ENCODE measurements at regions not wholly inside any gene's neighbourhood (a gene's known extent, or its start where the extent isn't known, plus 50 kb on each side); places are given as distances from the start of the nearest gene placed in this dataset.
A peak's percentile ranks its signal among the peaks of the same experiment; 100 is the strongest.
"Not testable (repeated sequence)": the region's sequence is repeated elsewhere in the genome, so short reads cannot be mapped to it uniquely, and the experiment has no call there.

- not testable (repeated sequence) for H3K4me1 ChIP-seq (ENCODE audit: control insufficient read depth, insufficient read depth, low read length); H3K36me3 ChIP-seq (ENCODE audit: control insufficient read depth, insufficient read depth, low read length); H3K9me3 ChIP-seq (ENCODE audit: control insufficient read depth, low read depth, low read length); H3K27me3 ChIP-seq (ENCODE audit: control insufficient read depth, insufficient read depth, low read length); DNase-seq; H3K27ac ChIP-seq (ENCODE audit: low read length); H3K4me3 ChIP-seq (ENCODE audit: low read length)
- WGBS (ENCODE audit: insufficient coverage, low lambda C conversion rate), result 100% methylated on average over 1 of the region's 2 CpGs
Measured at GRCh38 chr13:73520135-73520534, 461.3 kb downstream of the KLF5 start.

GRCh38 chr13:73519396-73520116 lies 460.8 kb downstream of the KLF5 start:
- Histone ChIP-seq H3K4me1 (ENCODE audit: control insufficient read depth, insufficient read depth, low read length) (peaks cover 6% of the 10 kb centered on the region), H3K4me3 (ENCODE audit: low read length) (no peak overlapping the region), H3K27ac (ENCODE audit: low read length) (no peak overlapping the region), H3K9me3 (ENCODE audit: control insufficient read depth, low read depth, low read length) (no peaks in the 10 kb centered on the region), H3K36me3 (ENCODE audit: control insufficient read depth, insufficient read depth, low read length) (no peaks in the 10 kb centered on the region), H3K27me3 (ENCODE audit: control insufficient read depth, insufficient read depth, low read length) (no peaks in the 10 kb centered on the region)
- 96% methylated on average over 3 of the region's 6 CpGs for WGBS (ENCODE audit: insufficient coverage, low lambda C conversion rate)
- no peak for DNase-seq

GRCh38 chr13:73517766-73518165 lies 459.0 kb downstream of the KLF5 start:
- WGBS (ENCODE audit: insufficient coverage, low lambda C conversion rate), result no CpG with 5 or more reads among the region's 1 CpG
- no peaks in the 10 kb centered on the region for H3K9me3 ChIP-seq (ENCODE audit: control insufficient read depth, low read depth, low read length)
- no peak for DNase-seq

GRCh38 chr13:73516731-73517130 lies 457.9 kb downstream of the KLF5 start:
- H3K27me3 ChIP-seq (ENCODE audit: control insufficient read depth, insufficient read depth, low read length), result no peaks in the 10 kb centered on the region
- DNase-seq, result no peak
- H3K4me1 ChIP-seq (ENCODE audit: control insufficient read depth, insufficient read depth, low read length), result peaks cover 6% of the 10 kb centered on the region
- H3K36me3 ChIP-seq (ENCODE audit: control insufficient read depth, insufficient read depth, low read length), result no peaks in the 10 kb centered on the region
- no peak overlapping the region for H3K4me3 ChIP-seq (ENCODE audit: low read length)
- no peaks in the 10 kb centered on the region for H3K9me3 ChIP-seq (ENCODE audit: control insufficient read depth, low read depth, low read length)
- H3K27ac ChIP-seq (ENCODE audit: low read length), result no peak overlapping the region
- WGBS (ENCODE audit: insufficient coverage, low lambda C conversion rate), result 82% methylated on average over 1 of the region's 2 CpGs

More at GRCh38 chr13:73517766-73518165, 459.0 kb downstream of the KLF5 start:
- H3K27me3 ChIP-seq (ENCODE audit: control insufficient read depth, insufficient read depth, low read length), result no peaks in the 10 kb centered on the region
- no peaks in the 10 kb centered on the region for H3K36me3 ChIP-seq (ENCODE audit: control insufficient read depth, insufficient read depth, low read length)
- H3K4me3 ChIP-seq (ENCODE audit: low read length), result no peak overlapping the region
- peaks cover 6% of the 10 kb centered on the region for H3K4me1 ChIP-seq (ENCODE audit: control insufficient read depth, insufficient read depth, low read length)
- no peak overlapping the region for H3K27ac ChIP-seq (ENCODE audit: low read length)

- no peak overlapping the region for H3K27ac ChIP-seq (ENCODE audit: low read length)
- no peak overlapping the region for H3K4me3 ChIP-seq (ENCODE audit: low read length)
- no peak for DNase-seq
- H3K9me3 ChIP-seq (ENCODE audit: control insufficient read depth, low read depth, low read length), result no peaks in the 10 kb centered on the region
- no peaks in the 10 kb centered on the region for H3K4me1 ChIP-seq (ENCODE audit: control insufficient read depth, insufficient read depth, low read length)
- WGBS (ENCODE audit: insufficient coverage, low lambda C conversion rate), result 80% methylated on average over 1 of the region's 2 CpGs
- no peaks in the 10 kb centered on the region for H3K36me3 ChIP-seq (ENCODE audit: control insufficient read depth, insufficient read depth, low read length)
- no peaks in the 10 kb centered on the region for H3K27me3 ChIP-seq (ENCODE audit: control insufficient read depth, insufficient read depth, low read length)
Measured at GRCh38 chr13:73514208-73514607, 455.4 kb downstream of the KLF5 start.

- WGBS (ENCODE audit: insufficient coverage, low lambda C conversion rate), result 75% methylated on average over 1 of the region's 3 CpGs
- Histone ChIP-seq H3K27ac (ENCODE audit: low read length) (no peak overlapping the region), H3K27me3 (ENCODE audit: control insufficient read depth, insufficient read depth, low read length) (no peaks in the 10 kb centered on the region), H3K36me3 (ENCODE audit: control insufficient read depth, insufficient read depth, low read length) (no peaks in the 10 kb centered on the region), H3K9me3 (ENCODE audit: control insufficient read depth, low read depth, low read length) (no peaks in the 10 kb centered on the region), H3K4me1 (ENCODE audit: control insufficient read depth, insufficient read depth, low read length) (no peaks in the 10 kb centered on the region), H3K4me3 (ENCODE audit: low read length) (no peak overlapping the region)
- no peak for DNase-seq
Measured at GRCh38 chr13:73513751-73514150, 454.9 kb downstream of the KLF5 start.

- no peak overlapping the region for H3K27ac ChIP-seq (ENCODE audit: low read length)
- H3K9me3 ChIP-seq (ENCODE audit: control insufficient read depth, low read depth, low read length), result no peaks in the 10 kb centered on the region
- no peaks in the 10 kb centered on the region for H3K36me3 ChIP-seq (ENCODE audit: control insufficient read depth, insufficient read depth, low read length)
- no peaks in the 10 kb centered on the region for H3K27me3 ChIP-seq (ENCODE audit: control insufficient read depth, insufficient read depth, low read length)
- DNase-seq, result no peak
- H3K4me1 ChIP-seq (ENCODE audit: control insufficient read depth, insufficient read depth, low read length), result no peaks in the 10 kb centered on the region
- no CpG with 5 or more reads among the region's 2 CpGs for WGBS (ENCODE audit: insufficient coverage, low lambda C conversion rate)
- H3K4me3 ChIP-seq (ENCODE audit: low read length), result no peak overlapping the region
Measured at GRCh38 chr13:73508841-73509240, 450.0 kb downstream of the KLF5 start.

- no peak for DNase-seq
- no peak overlapping the region for H3K27ac ChIP-seq (ENCODE audit: low read length)
- no peak overlapping the region for H3K4me3 ChIP-seq (ENCODE audit: low read length)
- 93% methylated on average over 2 of the region's 5 CpGs for WGBS (ENCODE audit: insufficient coverage, low lambda C conversion rate)
- no peaks in the 10 kb centered on the region for H3K27me3 ChIP-seq (ENCODE audit: control insufficient read depth, insufficient read depth, low read length)
- H3K36me3 ChIP-seq (ENCODE audit: control insufficient read depth, insufficient read depth, low read length), result no peaks in the 10 kb centered on the region
- H3K9me3 ChIP-seq (ENCODE audit: control insufficient read depth, low read depth, low read length), result no peaks in the 10 kb centered on the region
- H3K4me1 ChIP-seq (ENCODE audit: control insufficient read depth, insufficient read depth, low read length), result no peaks in the 10 kb centered on the region
Measured at GRCh38 chr13:73505376-73505890, 446.6 kb downstream of the KLF5 start.

GRCh38 chr13:73499695-73500094 lies 440.9 kb downstream of the KLF5 start:
- no CpG with 5 or more reads among the region's 4 CpGs for WGBS (ENCODE audit: insufficient coverage, low lambda C conversion rate)
- Histone ChIP-seq H3K36me3 (ENCODE audit: control insufficient read depth, insufficient read depth, low read length) (no peaks in the 10 kb centered on the region), H3K4me1 (ENCODE audit: control insufficient read depth, insufficient read depth, low read length) (no peaks in the 10 kb centered on the region), H3K27ac (ENCODE audit: low read length) (peak overlapping the region; percentile 32), H3K9me3 (ENCODE audit: control insufficient read depth, low read depth, low read length) (no peaks in the 10 kb centered on the region), H3K27me3 (ENCODE audit: control insufficient read depth, insufficient read depth, low read length) (no peaks in the 10 kb centered on the region), H3K4me3 (ENCODE audit: low read length) (no peak overlapping the region)
- DNase-seq, result peak; percentile 51 to 81

GRCh38 chr13:73497430-73497829 lies 438.6 kb downstream of the KLF5 start:
- WGBS (ENCODE audit: insufficient coverage, low lambda C conversion rate), result 88% methylated on average over 1 of the region's 5 CpGs
- Histone ChIP-seq H3K27me3 (ENCODE audit: control insufficient read depth, insufficient read depth, low read length) (no peaks in the 10 kb centered on the region), H3K9me3 (ENCODE audit: control insufficient read depth, low read depth, low read length) (no peaks in the 10 kb centered on the region), H3K36me3 (ENCODE audit: control insufficient read depth, insufficient read depth, low read length) (no peaks in the 10 kb centered on the region), H3K4me1 (ENCODE audit: control insufficient read depth, insufficient read depth, low read length) (no peaks in the 10 kb centered on the region), H3K27ac (ENCODE audit: low read length) (no peak overlapping the region), H3K4me3 (ENCODE audit: low read length) (no peak overlapping the region)
- no peak for DNase-seq

- H3K36me3 ChIP-seq (ENCODE audit: control insufficient read depth, insufficient read depth, low read length), result no peaks in the 10 kb centered on the region
- no CpG with 5 or more reads among the region's 3 CpGs for WGBS (ENCODE audit: insufficient coverage, low lambda C conversion rate)
- no peak overlapping the region for H3K27ac ChIP-seq (ENCODE audit: low read length)
- no peaks in the 10 kb centered on the region for H3K27me3 ChIP-seq (ENCODE audit: control insufficient read depth, insufficient read depth, low read length)
- H3K4me1 ChIP-seq (ENCODE audit: control insufficient read depth, insufficient read depth, low read length), result no peaks in the 10 kb centered on the region
- H3K4me3 ChIP-seq (ENCODE audit: low read length), result no peak overlapping the region
- no peaks in the 10 kb centered on the region for H3K9me3 ChIP-seq (ENCODE audit: control insufficient read depth, low read depth, low read length)
- no peak for DNase-seq
Measured at GRCh38 chr13:73496711-73497110, 437.9 kb downstream of the KLF5 start.
